ENCODE measurements at regions not wholly inside any gene's neighbourhood (a gene's known extent, or its start where the extent isn't known, plus 50 kb on each side); places are given as distances from the start of the nearest gene placed in this dataset.
"Not testable (repeated sequence)": the region's sequence is repeated elsewhere in the genome, so short reads cannot be mapped to it uniquely, and the experiment has no call there.

DNA sequence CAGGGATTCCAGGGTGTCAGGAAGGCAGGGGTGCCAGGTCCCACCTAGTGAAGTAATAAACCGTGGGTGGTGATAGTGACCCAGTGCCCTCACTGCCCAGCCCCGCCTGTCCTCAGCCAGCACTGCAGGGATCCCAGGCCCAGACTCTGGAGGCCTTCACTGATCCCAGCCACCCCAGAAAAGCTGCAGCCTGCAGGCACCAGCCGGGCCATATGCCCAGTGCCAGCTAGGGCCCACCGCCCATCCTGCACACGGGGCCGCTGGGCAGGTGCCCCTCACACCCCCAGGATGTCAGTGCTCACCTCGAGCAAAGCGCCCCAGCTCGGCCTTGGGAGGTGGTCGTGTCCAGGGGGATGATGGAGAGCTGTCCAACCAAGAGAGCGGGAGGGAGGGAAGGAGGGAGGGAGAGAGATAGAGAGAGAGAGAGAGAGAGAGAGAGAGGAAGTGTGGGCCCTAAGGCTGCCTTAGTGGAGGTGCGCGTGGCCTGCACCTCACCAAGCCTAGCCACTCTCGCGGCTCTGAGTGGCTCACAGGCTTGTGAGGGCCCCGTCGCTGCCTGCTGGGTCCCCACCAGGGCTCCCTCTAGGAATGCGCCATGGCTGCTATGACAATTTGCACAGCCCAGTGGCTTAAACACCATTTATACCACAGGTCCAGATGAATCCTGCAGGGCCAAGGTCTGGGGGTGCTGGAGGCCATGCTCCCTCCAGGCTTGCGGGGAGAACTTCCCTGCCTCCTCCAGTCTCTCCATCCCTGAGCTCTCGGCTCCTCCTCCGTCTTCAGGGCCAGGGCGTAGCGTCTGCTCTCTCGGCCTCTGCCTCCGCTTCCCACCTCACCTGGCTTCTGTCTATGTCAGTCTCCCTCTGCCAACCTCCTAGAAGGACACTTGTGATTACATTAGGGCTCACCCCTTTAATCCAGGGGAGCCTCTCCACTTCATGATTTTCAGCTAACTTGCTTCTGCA, 401.0 kb downstream of the TMEM121 start:
- DNase-seq, result no peak

DNA sequence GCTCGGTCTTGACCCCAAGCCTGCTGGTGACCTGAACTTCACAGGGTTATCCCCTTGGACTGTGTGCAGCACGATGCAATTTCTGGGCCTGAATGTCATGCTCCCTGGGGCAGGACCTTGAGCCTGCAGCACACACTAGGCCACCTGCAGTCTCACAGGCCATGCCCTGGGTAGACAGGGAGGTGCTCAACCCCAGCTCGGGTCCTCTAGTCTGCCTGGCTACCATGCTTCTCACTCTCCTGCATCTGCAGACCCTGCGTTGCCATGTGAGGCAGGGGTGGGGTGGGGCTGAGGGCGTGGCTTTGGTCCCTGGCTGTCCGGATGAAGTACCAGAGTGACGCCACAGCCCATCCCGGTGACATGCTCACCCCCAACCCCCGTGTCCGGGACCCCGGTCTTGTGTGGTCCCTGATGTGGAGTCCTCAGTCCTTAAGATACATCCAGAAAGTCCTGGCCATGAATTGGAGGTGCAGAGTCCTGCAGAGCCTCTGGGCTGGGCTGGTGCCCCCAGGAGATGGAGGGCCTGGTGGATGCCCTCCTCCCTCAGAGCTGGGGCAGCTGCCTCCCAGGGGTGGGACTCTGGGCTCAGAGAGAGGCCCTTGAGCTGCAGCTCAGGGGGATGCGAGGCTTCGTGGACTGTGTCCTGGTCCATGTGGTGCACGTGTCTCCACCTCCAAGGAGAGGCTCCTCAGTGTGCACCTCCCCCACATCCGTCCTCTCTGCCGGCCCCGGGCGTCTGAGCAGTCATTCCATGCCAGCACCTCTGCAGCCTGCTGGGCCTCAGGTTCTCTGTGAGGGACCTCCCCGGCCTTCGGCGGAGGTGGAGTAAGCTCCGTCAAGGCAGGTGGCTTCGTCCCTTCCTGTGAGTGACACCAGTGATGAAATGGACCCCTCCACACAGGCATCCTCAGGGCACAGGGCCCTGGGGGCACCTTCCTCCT, 402.1 kb downstream of the TMEM121 start:
- DNase-seq, result not testable (repeated sequence)

DNA sequence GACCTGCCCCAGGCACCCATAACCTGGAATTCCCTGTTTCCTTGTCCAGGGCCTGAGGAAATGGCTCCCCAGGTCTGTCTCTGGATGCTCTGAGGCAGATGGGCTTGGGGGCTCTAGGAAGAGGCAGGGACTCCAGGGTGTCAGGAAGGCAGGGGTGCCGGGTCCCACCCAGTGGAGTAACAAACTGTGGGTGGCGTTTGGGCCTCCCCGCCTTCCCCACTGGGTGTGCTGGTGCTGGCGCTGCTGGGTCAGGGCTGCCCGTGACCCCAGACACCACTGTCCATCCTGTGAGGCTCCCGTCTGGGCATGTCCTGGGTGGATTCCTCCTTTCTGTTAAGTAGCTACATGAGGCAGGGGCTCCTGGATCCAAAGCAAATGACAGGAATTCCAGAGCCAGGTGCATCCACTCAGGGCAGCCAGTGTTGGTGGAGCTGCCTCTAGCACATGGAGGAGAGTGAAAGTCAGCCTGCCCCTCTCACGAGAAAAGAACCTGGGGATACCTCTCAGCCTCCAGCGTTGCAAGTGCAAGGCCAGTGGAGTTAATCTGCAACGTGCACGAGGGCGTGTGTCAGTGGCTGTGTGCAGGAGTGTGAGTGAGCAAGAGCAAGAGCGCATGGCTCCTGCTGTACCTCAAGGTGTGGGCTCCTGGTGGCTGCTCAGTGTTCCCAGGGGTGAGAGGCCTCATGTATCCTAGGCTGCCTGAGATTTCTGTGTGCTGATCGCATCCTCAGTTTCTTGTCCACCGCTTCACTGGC, 403.1 kb downstream of the TMEM121 start:
- DNase-seq, result no peak

DNA sequence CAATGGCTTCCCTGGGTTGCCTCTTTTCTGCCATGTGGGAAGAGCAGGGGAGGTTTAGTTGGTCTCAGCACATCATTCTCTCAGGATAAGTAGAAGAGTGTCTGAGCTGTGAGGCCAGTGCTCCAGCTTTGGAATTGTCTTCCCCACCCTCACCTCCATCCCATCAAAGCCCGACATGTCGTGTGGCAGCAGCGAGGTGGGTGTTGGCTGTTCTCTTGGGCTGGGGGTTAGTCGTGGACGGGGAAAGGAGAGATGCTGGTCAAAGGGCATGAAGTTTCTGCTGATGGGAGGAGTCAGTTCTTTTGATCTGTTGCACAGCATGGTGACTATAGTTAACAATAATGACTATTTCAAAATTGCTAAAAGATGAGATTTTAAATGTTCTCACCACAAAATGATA, 404.2 kb downstream of the TMEM121 start:
- DNase-seq, result no peak

DNA sequence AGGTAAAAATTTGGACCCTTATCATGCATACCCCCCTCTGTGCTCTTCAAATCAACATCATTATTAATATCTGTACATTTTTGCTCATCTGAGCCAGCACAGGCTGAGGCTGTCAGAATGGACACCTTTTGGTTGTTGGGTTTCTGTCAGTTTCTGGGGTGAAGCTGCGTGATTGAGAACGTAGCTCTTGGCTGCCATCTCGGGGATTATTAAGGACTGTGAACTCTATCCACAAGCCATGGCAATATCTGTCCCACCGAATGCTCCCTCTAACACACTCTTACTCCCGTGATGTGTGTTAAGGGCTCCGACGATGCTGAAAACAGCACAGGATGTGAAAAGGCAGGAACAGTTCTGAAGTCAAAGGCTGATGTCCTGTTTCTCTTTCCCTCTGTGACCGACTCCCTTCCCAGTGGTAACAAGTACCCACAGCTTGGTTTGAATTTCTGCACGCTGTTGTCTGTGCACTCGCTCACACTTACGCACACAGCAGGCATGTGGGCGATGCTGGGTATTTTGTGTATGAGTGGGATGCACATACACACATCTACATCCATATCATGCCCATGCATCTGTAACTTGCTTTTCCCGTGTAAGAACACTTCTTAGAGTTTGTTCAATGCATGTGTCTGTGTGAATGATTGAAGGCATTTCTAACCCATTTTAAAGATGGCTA, 405.6 kb downstream of the TMEM121 start:
- DNase-seq, result no peak

DNA sequence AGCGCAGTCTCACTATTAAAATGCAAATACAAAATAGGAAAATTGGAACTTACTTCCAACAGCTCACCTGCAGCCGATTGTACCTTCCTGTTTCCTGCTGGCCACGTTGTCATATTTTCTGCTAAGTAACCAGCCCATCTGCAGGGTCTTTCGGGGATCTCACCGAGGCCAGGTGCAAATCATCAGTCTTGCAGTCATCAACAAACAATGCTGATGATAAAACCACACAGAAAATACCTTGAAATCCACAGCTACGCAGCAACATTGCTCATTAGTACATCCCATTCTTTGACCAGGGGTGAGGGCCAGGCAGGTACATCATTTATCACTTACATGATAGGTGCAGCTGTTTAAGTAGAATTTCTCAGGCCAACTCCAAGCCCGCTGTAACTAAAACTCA, 406.9 kb downstream of the TMEM121 start:
- no peak for DNase-seq

DNA sequence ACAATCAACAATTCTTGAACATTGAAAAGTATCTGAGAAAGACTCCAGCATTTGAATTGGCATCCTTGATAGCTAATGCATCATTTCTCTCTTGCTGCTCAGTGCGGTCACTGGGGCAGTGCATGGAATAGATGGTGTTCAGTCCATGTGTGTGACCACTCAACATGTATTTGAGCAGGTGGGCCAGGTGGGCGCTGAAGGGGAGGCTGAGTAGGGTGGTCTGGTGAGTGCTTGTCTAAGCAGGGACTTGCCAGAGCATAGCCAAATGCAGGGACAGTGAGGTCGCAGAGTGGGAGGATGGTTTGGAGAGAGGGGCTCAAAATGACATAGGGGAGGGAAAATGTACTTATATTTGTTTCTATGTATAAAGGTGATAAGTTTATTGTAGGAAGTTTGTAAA, 409.0 kb downstream of the TMEM121 start:
- DNase-seq, result no peak

DNA sequence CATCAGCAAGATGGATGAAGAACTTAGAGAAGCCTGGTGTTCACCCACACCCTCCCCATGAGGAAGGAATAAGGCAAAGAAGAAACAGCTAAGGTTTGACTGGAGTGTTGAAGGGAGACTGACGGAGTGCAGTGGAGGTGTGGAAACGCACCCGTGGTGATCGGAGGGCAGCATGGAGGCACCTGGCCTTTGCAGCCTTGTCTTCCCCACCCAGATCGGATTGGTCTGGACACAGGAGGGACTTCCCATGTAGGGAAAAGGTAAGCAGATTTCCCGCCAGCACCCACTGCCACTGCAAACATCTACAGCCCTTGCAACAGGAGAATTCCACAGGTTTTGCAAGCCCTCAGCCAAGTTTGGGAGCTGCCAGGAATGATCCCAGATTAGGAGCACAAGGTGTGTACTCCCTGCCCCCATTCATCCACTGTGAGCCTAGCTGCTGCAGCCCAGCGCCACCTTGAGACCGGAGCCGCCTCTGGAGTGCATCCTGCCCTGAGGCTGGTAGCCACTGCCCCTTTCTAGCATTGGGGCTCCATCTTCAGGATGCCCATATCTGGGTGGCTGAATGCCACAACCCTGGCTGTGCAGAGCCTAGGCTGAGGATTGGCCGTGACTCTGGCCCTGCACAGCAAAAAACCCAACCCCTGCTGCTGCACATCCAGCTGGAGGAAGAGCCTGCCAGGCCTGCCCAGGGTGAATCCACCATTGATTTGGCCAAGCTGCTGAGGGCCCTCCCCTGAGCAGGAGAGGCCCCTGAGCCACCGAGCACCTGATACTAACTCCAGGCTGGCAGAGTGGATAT, 411.1 kb downstream of the TMEM121 start:
- no peak for DNase-seq

DNA sequence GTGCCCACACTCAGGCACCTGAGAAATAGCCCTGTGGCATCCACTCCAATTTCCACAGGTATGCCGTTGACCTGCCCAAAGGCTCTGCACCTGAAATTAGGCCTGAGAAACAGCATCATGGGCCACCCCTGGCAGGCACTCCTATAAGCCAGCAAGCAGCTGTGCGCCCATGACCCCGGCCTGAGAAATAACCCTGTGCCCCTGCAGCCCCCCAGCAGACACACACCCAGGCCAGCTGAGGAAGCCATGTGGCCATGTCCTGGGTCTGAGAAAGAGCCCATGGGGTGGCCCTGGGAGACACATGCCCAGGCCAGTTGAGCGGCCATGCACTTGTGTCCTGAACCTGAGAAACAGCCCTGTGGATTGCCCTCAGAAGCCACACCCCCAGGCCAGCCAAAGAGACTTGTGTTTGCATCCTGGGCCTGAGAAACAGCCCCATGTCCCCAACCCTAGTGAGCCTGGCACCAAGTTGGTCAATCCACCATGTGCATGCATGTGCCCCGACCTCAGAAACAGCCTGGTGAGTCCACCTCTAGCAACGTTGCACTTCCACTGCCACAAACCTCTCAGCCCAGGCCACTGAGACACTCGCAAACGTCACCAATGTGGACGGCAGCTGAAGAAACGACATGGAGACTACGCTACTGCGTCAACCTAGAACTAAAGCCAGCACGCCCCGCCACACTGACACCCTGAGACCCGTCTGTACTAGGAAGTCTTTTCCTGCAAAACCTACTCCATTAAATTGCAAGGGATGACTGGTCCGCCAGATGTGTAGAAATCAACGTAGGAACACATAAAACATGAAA, 411.9 kb downstream of the TMEM121 start:
- DNase-seq, result no peak

DNA sequence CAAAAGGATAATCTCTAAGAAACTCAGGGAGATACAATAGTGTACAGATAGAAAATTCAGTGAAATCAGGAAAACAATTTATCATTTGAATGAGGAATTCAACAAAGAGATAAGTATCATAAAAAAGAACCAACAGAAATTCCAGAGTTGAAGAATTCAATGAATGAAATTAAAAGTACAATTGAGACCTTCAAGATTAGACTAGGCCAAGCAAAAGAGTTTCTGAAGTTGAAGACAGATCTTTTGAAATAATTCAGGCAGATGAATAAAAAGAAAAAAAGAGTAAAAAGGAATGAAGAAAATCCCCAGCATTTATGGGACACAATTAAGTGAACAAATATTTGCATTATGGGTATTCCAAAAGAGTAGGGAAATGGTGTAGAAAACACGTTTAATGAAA, 412.6 kb downstream of the TMEM121 start:
- DNase-seq, result no peak

DNA sequence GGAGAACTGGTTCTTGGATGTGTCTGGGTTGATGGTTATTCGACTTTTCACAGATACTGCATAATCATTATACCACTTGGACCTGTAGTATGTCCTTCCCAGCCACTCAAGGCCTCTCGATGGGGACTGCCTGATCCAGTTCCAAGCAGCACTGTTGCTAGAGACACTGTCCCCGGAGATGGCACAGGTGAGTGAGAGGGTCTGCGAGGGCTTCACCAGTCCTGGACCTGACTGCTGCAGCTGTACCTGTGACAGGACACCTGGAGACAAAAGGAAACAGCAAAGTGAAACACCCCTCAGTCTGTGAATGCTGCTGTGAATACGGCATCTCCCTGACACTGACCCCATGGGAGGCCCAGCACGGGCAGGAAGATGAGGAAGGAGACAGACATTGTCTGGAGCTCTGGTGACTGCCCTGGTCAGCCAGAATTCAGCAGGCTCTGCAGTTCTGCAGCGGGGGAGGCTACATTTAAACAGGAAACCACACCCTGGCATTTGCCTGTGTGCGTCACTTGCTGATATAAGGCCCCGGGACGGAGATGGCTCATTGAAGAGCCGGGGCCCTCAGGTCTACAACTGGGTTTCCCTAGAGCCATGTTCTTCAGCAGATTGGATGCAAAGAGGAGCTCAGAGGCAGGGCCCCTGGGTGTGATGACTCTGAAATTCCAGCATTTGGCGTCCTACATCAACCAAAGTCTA, 413.6 kb downstream of the TMEM121 start:
- DNase-seq, result no peak

DNA sequence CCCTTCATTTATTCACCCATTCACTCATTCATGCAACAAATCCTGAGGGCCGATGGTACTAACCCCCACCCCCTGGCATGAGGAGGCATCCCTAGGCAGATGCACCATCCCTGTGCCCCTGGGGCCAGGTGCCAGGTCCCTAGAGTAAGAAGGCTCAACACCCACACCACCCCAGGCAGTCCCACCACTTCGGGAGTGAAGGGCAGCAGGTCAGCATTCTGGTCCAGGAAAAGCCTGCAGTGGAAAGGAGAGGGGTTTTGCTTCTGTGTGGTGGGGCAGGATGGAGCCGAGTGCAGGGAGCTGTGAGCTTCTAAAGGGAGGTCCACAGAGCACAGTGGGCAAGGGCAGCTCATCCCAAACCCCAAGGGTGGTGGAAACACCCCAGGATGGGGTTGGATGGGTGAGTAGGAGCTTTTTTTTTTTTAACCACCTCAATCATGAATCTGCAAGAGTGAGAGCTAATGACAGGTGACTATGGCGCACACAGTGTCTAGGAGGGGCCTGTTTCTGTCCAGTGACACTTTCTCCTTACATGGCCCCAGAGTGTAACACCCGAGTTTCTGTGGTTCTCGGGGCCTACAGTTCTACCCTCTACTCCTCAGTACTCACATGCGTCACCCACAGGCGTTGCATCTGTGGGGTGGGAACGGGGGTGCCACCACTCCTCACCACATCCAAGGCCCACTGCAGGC, 414.3 kb downstream of the TMEM121 start:
- no peak for DNase-seq

DNA sequence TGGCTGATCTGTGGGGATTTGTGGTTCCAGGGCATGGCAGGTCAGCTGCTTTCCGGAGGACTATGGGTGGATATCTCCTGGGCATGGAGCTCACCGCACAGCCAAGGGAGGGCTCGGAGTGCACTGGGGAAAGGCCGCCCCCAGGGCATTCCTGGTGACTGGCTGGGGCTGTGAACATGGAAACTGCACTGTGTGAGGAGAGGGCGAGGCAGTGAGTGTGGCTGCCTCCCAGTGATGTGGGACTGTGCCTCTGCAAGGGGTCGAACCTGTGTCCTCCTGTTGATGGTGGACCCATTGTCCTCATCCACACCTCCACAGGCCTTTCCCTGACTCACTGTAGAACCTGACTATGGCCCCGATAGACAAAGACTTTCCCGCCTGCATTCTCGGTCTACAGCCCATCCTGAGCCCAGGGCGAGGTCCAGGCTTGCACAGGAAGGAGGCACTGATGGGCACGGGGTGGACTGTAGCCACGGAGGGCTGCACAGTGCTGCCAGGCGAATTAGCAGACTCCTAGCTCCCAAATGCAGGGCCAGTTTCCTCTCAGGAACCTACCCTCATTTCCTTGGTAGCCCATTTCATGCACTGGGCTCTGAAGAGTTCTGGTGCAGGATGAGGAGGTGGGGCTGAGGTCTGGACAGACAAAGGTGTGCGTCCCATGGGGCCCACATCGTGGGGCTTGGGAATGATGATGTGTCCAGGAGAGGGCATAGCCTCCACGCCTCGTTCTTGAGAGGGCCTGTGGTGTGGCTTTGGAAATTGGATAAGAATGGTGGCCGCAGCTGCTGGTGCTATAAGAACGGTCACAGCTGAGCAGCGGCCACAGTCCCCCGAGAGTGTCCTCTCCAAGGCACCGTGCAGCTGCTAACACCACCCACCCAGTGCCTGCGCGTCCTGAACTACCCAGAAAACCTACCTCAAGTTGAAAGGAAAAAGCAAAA, 415.1 kb downstream of the TMEM121 start:
- DNase-seq, result no peak

DNA sequence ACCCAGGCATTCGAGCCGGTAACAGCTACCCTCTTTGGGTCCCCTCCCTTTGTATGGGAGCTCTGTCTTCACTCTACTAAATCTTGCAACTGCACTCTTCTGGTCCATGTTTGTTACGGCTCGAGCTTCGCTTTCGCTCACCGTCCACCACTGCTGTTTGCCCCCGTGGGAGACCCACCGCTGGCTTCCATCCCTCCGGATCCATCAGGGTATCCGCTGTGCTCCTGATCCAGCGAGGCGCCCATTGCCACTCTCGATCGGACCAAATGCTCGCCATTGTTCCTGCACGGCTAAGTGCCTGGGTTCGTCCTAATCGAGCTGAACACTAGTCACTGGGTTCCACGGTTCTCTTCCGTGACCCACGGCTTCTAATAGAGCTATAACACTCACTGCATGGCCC, 416.3 kb downstream of the TMEM121 start:
- DNase-seq, result not testable (repeated sequence)

DNA sequence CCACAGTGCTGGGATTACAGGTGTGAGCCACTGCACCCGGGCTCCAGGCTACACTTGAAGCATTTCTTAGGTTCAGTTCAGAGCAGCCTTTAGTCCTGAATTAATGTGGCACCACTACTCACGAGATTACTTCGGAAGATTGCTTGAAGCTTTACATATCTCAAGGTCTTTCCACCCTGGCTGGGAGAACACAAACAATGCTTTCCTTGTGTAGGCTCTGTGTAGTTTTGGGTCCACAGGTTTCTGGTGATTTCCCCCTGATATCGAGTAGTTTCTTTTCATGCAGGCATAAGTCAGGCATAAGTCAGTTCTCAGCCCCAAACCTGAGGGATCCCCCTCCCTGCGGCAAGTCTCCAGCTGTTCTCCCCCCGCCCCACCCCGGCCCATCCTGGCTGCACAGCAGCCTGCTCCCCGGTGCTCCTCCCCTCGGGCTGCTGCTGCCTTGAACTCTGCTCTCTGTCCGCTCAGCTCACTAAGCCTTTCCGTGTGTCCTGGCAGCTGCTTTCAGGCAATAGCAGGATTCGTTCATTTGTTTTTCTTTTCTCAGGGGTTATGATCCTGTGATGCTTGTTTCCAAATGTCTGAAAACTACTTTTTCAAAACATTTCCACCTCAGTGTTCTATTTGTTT, 417.7 kb downstream of the TMEM121 start:
- DNase-seq, result no peak

DNA sequence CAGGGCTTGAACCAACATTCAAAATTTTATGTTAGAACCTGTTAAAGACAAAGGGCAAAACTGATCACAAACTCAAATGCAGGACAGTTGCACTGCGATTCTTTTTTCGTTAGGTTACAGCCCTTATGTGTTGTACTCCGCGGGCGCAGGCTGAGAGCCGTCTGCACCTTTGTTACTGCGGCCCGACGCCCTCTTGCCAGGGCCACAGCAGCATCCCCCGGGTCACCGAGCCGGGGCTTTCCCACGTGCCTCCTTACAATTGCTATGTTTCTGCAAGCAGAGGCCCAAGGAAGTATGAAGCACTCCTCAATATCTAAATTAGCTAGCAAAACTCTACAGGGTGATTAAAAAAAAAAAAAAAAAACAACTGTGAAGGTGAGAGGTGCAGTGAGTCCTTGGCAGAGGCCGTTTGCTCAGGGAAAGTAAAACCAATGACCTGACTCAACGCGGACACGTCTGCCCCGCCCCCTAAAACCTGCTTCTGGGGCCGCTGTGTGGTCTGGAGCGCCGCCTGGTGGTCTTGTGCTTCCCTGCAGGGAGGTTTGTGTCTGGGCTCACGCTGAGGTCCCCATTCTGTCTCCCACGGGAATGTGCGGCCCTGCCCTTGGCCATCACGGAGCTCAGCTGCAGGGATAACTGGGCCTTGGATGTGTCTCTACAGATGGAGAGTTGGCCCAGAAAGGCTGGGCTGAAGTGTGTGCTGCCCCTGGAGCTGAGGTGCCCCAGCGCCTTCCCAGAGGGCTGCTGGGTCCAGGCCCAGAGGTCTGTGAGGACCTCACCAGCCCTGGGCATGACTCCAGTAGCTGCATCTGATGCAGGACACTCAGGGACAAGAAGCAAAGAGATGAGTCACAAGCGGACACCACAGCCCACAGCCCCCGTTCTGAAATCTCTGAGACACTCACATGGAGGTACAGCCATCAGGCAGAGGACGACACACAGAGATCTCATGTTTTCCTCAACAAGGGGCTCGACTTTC, 418.5 kb downstream of the TMEM121 start:
- no peak for DNase-seq
